ENCODE measurements at regions not wholly inside any gene's neighbourhood (a gene's known extent, or its start where the extent isn't known, plus 50 kb on each side); places are given as distances from the start of the nearest gene placed in this dataset.
"Not testable (repeated sequence)": the region's sequence is repeated elsewhere in the genome, so short reads cannot be mapped to it uniquely, and the experiment has no call there.

DNA sequence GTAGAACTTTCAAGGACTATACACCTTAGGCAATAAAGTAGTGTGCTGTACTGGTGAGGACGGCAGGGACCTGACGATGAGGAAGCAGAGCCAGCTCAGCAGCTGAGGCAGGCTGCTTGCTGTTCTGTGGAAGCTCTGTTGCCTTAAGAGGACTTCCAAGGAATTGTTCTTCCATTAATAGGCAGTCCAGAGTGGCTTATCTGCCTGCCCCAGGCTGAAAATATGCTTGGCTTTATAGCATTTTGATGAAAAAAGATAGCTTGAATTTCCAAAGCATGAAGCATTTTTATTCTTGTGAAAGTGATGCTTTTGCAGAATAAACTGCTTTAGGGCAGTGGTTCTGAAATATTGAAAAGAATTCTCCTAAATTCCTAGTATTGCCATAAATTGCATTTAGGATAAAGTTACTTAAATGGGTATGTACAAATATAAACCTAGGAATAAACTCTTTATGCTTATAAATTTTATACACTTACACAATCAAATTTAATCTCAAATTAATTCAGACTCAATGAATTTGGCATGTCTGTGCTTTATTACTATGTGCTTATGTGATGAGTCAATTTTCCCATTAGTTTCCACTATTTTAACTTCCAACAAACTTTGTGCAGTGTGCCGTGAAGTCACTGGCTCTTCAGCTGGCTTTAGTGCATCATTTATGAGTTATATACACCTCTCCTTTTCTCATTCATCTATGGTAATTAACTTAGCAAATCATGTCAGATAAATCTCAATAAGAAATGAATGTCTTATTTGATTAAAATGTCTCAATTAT, 231.0 kb upstream of the RASGRP1 start:
- H3K27me3 ChIP-seq (ENCODE audit: control insufficient read depth, insufficient read depth, low read length): no peaks in the 10 kb centered on the region
- no peak overlapping the region for H3K27ac ChIP-seq (ENCODE audit: low read depth, low read length)
- DNase-seq (ENCODE audit: low read depth, low spot score): no peak
- POLR2A ChIA-PET: interaction anchor here (0.5 to 0.6 kb wide), 2 partner anchors 1147 to 1525 kb away, joined by 3 read pairs; no protein-coding TSS in a partner anchor
- TF ChIP-seq, protein P1, sequence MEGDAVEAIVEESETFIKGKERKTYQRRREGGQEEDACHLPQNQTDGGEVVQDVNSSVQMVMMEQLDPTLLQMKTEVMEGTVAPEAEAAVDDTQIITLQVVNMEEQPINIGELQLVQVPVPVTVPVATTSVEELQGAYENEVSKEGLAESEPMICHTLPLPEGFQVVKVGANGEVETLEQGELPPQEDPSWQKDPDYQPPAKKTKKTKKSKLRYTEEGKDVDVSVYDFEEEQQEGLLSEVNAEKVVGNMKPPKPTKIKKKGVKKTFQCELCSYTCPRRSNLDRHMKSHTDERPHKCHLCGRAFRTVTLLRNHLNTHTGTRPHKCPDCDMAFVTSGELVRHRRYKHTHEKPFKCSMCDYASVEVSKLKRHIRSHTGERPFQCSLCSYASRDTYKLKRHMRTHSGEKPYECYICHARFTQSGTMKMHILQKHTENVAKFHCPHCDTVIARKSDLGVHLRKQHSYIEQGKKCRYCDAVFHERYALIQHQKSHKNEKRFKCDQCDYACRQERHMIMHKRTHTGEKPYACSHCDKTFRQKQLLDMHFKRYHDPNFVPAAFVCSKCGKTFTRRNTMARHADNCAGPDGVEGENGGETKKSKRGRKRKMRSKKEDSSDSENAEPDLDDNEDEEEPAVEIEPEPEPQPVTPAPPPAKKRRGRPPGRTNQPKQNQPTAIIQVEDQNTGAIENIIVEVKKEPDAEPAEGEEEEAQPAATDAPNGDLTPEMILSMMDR (IDR thresholded peaks at IDR 0.05; ENCODE audit: low read depth, low read length): no peak
- H3K4me3 ChIP-seq (ENCODE audit: low read depth, low read length): no peak overlapping the region
- CTCF ChIA-PET: no interaction called here
- no peaks in the 10 kb centered on the region for H3K9me3 ChIP-seq (ENCODE audit: control insufficient read depth, insufficient read depth, low read length)

DNA sequence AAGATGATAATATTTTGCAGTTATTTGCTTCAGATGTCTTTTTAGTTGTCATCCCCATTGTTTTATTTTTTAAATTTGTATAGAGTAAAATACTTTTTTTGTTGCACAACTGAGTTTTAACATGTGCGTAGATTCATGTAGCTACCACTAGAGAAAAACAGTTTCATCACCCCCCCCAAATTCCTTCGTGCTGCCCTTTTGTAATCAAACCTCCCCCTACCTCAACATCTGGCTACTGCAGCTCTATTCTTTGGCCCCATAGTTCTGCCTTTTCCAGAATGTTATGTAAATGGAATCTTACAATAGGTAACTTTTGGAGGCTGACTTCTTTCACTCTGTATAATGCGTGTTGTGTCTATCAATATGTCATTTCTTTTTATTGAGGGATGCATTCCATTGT, 232.0 kb upstream of the RASGRP1 start:
- Histone ChIP-seq H3K27ac (ENCODE audit: low read depth, low read length) (no peak overlapping the region), H3K27me3 (ENCODE audit: control insufficient read depth, insufficient read depth, low read length) (no peaks in the 10 kb centered on the region), H3K4me3 (ENCODE audit: low read depth, low read length) (no peak overlapping the region), H3K9me3 (ENCODE audit: control insufficient read depth, insufficient read depth, low read length) (no peaks in the 10 kb centered on the region)
- POLR2A ChIA-PET: interaction anchor here (0.5 kb wide), 1 partner anchor 1524 kb away, joined by 3 read pairs; no protein-coding TSS in a partner anchor
- CTCF ChIA-PET: no interaction called here
- no peak for DNase-seq (ENCODE audit: low read depth, low spot score)
- TF ChIP-seq, protein P1 (IDR thresholded peaks at IDR 0.05; ENCODE audit: low read depth, low read length): no peak

DNA sequence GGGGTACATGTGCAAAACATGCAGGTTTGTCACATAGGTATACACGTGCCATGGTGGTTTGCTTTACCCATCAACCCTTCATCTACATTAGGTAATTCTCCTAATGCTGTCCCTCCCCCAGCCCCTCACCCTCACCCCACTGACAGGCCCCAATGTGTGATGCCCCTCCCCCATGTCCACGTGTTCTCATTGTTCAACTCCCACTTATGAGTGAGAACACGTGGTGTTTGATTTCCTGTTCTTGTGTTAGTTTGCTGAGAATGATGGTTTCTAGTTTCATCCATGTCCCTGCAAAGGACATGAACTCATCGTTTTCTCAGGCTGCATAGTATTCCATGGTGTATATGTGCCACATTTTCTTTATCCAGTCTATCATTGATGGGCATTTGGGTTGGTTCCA, 232.9 kb upstream of the RASGRP1 start:
- H3K27ac ChIP-seq (ENCODE audit: low read depth, low read length); DNase-seq (ENCODE audit: low read depth, low spot score); H3K4me3 ChIP-seq (ENCODE audit: low read depth, low read length); CTCF ChIA-PET; H3K9me3 ChIP-seq (ENCODE audit: control insufficient read depth, insufficient read depth, low read length); H3K27me3 ChIP-seq (ENCODE audit: control insufficient read depth, insufficient read depth, low read length); POLR2A ChIA-PET: not testable (repeated sequence)

DNA sequence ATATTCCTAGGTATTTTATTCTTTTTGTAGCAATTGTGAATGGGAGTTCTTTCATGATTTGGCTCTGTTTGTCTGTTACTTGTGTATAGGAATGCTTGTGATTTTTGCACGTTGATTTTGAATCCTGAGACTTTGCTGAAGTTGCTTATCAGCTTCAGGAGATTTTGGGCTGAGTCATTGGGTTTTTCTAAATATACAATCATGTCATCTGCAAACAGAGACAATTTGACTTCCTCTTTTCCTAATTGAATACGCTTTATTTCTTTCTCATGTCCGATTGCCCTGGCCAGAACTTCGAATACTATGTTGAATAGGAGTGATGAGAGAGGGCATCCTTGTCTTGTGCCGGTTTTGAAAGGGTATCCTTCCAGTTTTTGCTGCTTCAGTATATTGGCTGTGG, 234.6 kb upstream of the RASGRP1 start:
- H3K27me3 ChIP-seq (ENCODE audit: control insufficient read depth, insufficient read depth, low read length); DNase-seq (ENCODE audit: low read depth, low spot score); H3K9me3 ChIP-seq (ENCODE audit: control insufficient read depth, insufficient read depth, low read length); CTCF ChIA-PET; H3K4me3 ChIP-seq (ENCODE audit: low read depth, low read length); POLR2A ChIA-PET; H3K27ac ChIP-seq (ENCODE audit: low read depth, low read length): not testable (repeated sequence)

DNA sequence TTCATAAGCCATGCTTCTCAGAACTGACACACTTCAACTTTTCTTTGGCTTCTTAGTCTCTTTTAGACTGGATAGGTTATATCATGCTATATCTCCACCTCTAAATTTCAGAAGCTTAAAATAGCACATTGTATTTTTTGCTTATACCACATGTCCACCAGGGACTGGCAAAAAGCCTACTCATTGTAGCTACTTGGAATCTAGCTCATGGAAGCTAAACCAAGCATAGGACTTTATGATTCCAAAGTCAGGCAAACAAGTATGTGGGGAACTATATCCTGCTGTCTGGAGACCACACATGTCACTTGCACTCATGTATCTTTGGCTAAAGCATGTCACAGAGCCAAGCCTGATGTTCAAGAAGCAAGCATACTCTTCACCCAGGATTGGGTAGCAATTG, 245.0 kb upstream of the RASGRP1 start:
- no peaks in the 10 kb centered on the region for H3K27me3 ChIP-seq (ENCODE audit: control insufficient read depth, insufficient read depth, low read length)
- DNase-seq (ENCODE audit: low read depth, low spot score): no peak
- CTCF ChIA-PET: interaction anchor here (1.0 kb wide), 1 partner anchor 103 kb away, joined by 3 read pairs; no protein-coding TSS in a partner anchor
- TF ChIP-seq, protein P1 (IDR thresholded peaks at IDR 0.05; ENCODE audit: low read depth, low read length): no peak
- POLR2A ChIA-PET: no interaction called here
- no peak overlapping the region for H3K4me3 ChIP-seq (ENCODE audit: low read depth, low read length)
- H3K9me3 ChIP-seq (ENCODE audit: control insufficient read depth, insufficient read depth, low read length): no peaks in the 10 kb centered on the region
- H3K27ac ChIP-seq (ENCODE audit: low read depth, low read length): no peak overlapping the region

DNA sequence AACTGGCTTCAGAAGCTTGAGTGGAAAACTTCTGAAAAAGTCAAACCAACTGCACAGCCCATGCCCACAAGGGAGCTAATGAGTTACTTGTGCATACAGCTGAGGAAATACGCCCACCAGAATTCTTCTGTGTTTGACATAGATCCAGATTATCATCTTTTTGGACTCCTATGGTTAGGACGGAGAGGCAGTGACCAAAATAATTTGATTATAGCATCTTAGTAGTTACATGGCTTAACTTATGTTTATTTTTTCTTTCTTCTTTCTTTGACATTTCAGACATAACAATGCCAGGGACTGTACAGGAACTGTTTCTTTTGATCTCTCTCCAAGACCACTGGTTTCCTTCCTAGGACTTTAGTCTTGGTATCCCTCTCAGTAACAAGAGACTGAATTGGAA, 246.1 kb upstream of the RASGRP1 start:
- TF ChIP-seq, protein P1 (IDR thresholded peaks at IDR 0.05; ENCODE audit: low read depth, low read length): no peak
- Histone ChIP-seq H3K27me3 (ENCODE audit: control insufficient read depth, insufficient read depth, low read length) (no peaks in the 10 kb centered on the region), H3K27ac (ENCODE audit: low read depth, low read length) (no peak overlapping the region), H3K9me3 (ENCODE audit: control insufficient read depth, insufficient read depth, low read length) (no peaks in the 10 kb centered on the region), H3K4me3 (ENCODE audit: low read depth, low read length) (no peak overlapping the region)
- DNase-seq (ENCODE audit: low read depth, low spot score): no peak
- ChIA-PET CTCF (interaction anchor here (1.4 kb wide), 1 partner anchor 111 kb away, joined by 3 read pairs; no protein-coding TSS in a partner anchor), POLR2A (no interaction called here)

DNA sequence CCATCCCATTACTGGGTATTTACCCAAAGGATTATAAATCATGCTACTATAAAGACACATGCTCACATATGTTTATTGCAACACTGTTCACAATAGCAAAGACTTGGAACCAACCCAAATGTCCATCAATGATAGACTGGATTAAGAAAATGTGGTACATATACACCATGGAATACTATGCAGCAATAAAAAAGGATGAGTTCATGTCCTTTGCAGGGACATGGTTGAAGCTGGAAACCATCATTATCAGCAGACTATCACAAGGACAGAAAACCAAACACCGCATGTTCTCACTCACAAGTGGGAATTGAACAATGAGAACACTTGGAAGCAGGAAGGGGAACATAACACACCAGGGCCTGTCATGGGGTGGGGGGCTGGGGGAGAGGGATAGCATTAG, 249.6 kb upstream of the RASGRP1 start:
- DNase-seq (ENCODE audit: low read depth, low spot score); H3K9me3 ChIP-seq (ENCODE audit: control insufficient read depth, insufficient read depth, low read length); POLR2A ChIA-PET: not testable (repeated sequence)

More for the DNA sequence above, 249.6 kb upstream of the RASGRP1 start:
- H3K27ac ChIP-seq (ENCODE audit: low read depth, low read length); H3K27me3 ChIP-seq (ENCODE audit: control insufficient read depth, insufficient read depth, low read length); CTCF ChIA-PET; H3K4me3 ChIP-seq (ENCODE audit: low read depth, low read length): not testable (repeated sequence)
